ENCODE measurements at regions not wholly inside any gene's neighbourhood (a gene's known extent, or its start where the extent isn't known, plus 50 kb on each side); places are given as distances from the start of the nearest gene placed in this dataset.
"Not testable (repeated sequence)": the region's sequence is repeated elsewhere in the genome, so short reads cannot be mapped to it uniquely, and the experiment has no call there.

- no peak for DNase-seq
Observed at GRCh38 chr21:35573472-35574374, 486.6 kb downstream of the SETD4 start.

- DNase-seq = no peak
Observed at GRCh38 chr21:35571910-35572309, 488.4 kb downstream of the SETD4 start.

- DNase-seq = no peak
Observed at GRCh38 chr21:35568643-35569042, 491.7 kb downstream of the SETD4 start.

- DNase-seq = no peak
Observed at GRCh38 chr21:35566874-35567273, 493.5 kb downstream of the SETD4 start.

GRCh38 chr21:35565204-35565611 lies 495.1 kb downstream of the SETD4 start:
- peak; percentile 17 for DNase-seq

- DNase-seq = peak; percentile 47
Observed at GRCh38 chr21:35563885-35564451, 496.4 kb downstream of the SETD4 start.

- no peak for DNase-seq
Observed at GRCh38 chr21:35562876-35563275, 497.4 kb downstream of the SETD4 start.

GRCh38 chr21:35561116-35561515 lies 499.2 kb downstream of the SETD4 start:
- no peak for DNase-seq

GRCh38 chr21:35559829-35560225 lies 500.5 kb downstream of the SETD4 start:
- DNase-seq = no peak

GRCh38 chr21:35559128-35559828 lies 501.0 kb downstream of the SETD4 start:
- DNase-seq = no peak

GRCh38 chr21:35556536-35556935 lies 503.8 kb downstream of the SETD4 start:
- no peak for DNase-seq

- DNase-seq = not testable (repeated sequence)
Observed at GRCh38 chr21:35552483-35552882, 503.4 kb upstream of the RUNX1 start.

GRCh38 chr21:35548904-35549615 lies 500.0 kb upstream of the RUNX1 start:
- no peak for DNase-seq

GRCh38 chr21:35547946-35548774 lies 499.1 kb upstream of the RUNX1 start:
- DNase-seq = no peak

GRCh38 chr21:35543746-35544145 lies 494.6 kb upstream of the RUNX1 start:
- DNase-seq = no peak

- DNase-seq = no peak
Observed at GRCh38 chr21:35540950-35541638, 492.0 kb upstream of the RUNX1 start.

GRCh38 chr21:35538386-35538785 lies 489.3 kb upstream of the RUNX1 start:
- no peak for DNase-seq

- DNase-seq = no peak
Observed at GRCh38 chr21:35537604-35538003, 488.5 kb upstream of the RUNX1 start.

- DNase-seq = no peak
Observed at GRCh38 chr21:35533893-35534292, 484.8 kb upstream of the RUNX1 start.

GRCh38 chr21:35530766-35531165 lies 481.7 kb upstream of the RUNX1 start:
- no peak for DNase-seq
